HG02763 (cell line): ENCODE measurements at regions not wholly inside any gene's neighbourhood (a gene's known extent, or its start where the extent isn't known, plus 50 kb on each side); places are given as distances from the start of the nearest gene placed in this dataset.

Source experiments
- ATAC-seq: cut with Tn5 transposase; IDR thresholded peaks from one replicate; pipeline ENCODE4 v1.9.1; 2021; ENCODE audit warnings: mild to moderate bottlenecking, moderate library complexity; ENCODE audit not compliant: unreplicated experiment

GRCh38 chr6:2505624-2506023 lies 245.1 kb downstream of the MYLK4 start:
- no peak for ATAC-seq

- ATAC-seq = no peak
Measured at GRCh38 chr6:2504495-2505064, 246.1 kb downstream of the MYLK4 start.

GRCh38 chr6:2503816-2504494 lies 246.8 kb downstream of the MYLK4 start:
- ATAC-seq = no peak

- ATAC-seq = no peak
Measured at GRCh38 chr6:2502998-2503674, 247.6 kb downstream of the MYLK4 start.

GRCh38 chr6:2502096-2502997 lies 248.4 kb downstream of the MYLK4 start:
- no peak for ATAC-seq

- ATAC-seq = no peak
Measured at GRCh38 chr6:2497922-2498623, 252.6 kb downstream of the MYLK4 start.

GRCh38 chr6:2496291-2496690 lies 250.9 kb upstream of the GMDS start:
- no peak for ATAC-seq

GRCh38 chr6:2492686-2493523 lies 247.5 kb upstream of the GMDS start:
- ATAC-seq = no peak

- ATAC-seq = no peak
Measured at GRCh38 chr6:2491137-2491536, 245.7 kb upstream of the GMDS start.

- no peak for ATAC-seq
Measured at GRCh38 chr6:2488578-2488977, 243.2 kb upstream of the GMDS start.

- no peak for ATAC-seq
Measured at GRCh38 chr6:2485116-2485515, 239.7 kb upstream of the GMDS start.

GRCh38 chr6:2482773-2483172 lies 237.4 kb upstream of the GMDS start:
- ATAC-seq = no peak

GRCh38 chr6:2481307-2481706 lies 235.9 kb upstream of the GMDS start:
- ATAC-seq = no peak

GRCh38 chr6:2480267-2480966 lies 235.0 kb upstream of the GMDS start:
- no peak for ATAC-seq

- no peak for ATAC-seq
Measured at GRCh38 chr6:2478200-2478599, 232.8 kb upstream of the GMDS start.

GRCh38 chr6:2477666-2478065 lies 232.3 kb upstream of the GMDS start:
- no peak for ATAC-seq

- no peak for ATAC-seq
Measured at GRCh38 chr6:2477250-2477649, 231.8 kb upstream of the GMDS start.

GRCh38 chr6:2476376-2476775 lies 231.0 kb upstream of the GMDS start:
- ATAC-seq = no peak

- no peak for ATAC-seq
Measured at GRCh38 chr6:2471472-2471871, 226.1 kb upstream of the GMDS start.
